ENCODE measurements at regions not wholly inside any gene's neighbourhood (a gene's known extent, or its start where the extent isn't known, plus 50 kb on each side); places are given as distances from the start of the nearest gene placed in this dataset.

GRCh38 chr7:97285348-97285747, 167.8 kb downstream of the SDHAF3 start:
- TF ChIP-seq CTCF (IDR thresholded peaks at IDR 0.05; ENCODE audit: low read length) (no peak), EZH2 (IDR thresholded peaks at IDR 0.05; ENCODE audit: borderline replicate concordance, low read length) (no peak)

Measured in OCI-LY1 (cell line).